Frontal cortex (tissue), 3 donors: ENCODE measurements at regions not wholly inside any gene's neighbourhood (a gene's known extent, or its start where the extent isn't known, plus 50 kb on each side); places are given as distances from the start of the nearest gene placed in this dataset.
A peak's percentile ranks its signal among the peaks of the same experiment; 100 is the strongest.
"Not testable (repeated sequence)": the region's sequence is repeated elsewhere in the genome, so short reads cannot be mapped to it uniquely, and the experiment has no call there.

ENCODE experiments used
- DNase-seq, 2 donors: peaks; one replicate each; pipeline ENCODE4 v3.0.0; 2012; ENCODE audit warnings: low spot score in 2 of 2
- FAIRE-seq: peaks from 2 replicates; lab custom pipeline; 2012; peaks lifted over from hg19 to GRCh38; lab: Jason Lieb, UNC
- donor health status: control.
- donor health status: control.
- donor health status: control.

DNA sequence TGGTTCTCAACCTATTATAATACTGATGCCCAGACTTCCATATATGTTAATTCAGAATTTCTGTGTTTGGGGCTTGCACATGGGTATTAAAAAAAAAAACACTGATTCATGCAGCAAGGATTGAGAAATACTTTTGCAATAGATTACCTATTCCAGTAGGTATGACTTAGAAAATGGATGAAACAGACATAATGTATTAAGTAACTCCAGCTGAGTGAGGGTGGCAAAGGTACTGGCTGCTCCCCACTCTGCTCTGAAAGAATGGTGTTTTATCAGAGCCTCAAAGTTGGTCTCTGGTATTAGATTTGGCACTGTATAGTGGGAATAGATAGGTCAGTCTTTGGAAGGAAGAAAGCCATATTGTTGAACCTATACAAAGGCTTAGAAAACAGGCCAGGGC, 234.3 kb upstream of the FOLH1 start:
- DNase-seq, result no peak
- no peak for FAIRE-seq

DNA sequence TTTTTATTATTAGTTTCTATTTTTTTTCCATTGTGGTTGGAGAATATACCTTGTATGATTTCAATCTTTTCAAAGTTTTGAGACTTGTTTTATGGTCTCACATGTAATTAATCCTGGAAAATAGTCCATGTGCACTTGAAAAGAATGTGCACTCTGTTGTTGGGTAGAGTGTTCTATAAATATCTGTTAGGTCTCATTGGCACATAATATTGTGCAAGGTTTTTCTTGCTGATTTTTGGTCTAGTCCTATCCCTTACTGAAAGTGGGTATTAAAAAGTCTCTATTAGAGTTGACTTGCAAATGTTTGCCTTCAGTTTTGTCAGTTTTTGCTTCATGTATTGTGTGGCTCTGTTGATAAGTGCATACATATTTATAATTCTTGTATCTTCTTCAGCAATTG, 231.5 kb upstream of the FOLH1 start:
- DNase-seq, FAIRE-seq: not testable (repeated sequence)

DNA sequence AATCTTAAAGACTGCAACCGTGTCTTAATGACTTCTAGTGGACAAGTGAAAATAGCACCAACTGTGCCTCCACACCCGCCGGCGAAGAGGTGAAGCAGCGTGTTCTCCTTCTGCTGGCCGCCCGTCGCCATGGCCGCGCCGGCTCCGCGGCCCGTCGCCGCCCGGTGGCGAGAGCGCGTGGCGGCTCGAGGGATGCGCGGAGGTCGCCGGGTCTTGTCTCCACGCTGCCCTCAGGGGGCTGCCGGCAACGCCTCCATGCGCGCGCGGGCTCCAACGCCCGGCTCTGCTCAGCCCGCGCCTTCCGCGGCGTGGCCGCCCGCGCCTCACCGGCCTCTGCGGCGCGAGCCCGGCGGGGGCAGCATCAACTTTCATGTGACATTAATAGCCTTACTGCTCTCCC, 225.9 kb upstream of the FOLH1 start:
- FAIRE-seq, DNase-seq: not testable (repeated sequence)

GRCh38 chr11:49432242-49432848, 223.9 kb upstream of the FOLH1 start:
- DNase-seq, result no peak
- no peak for FAIRE-seq

GRCh38 chr11:49424136-49424535, 215.7 kb upstream of the FOLH1 start:
- FAIRE-seq, result no peak
- no peak for DNase-seq

- FAIRE-seq, DNase-seq: not testable (repeated sequence)
Observed at GRCh38 chr11:49418877-49419276, 210.5 kb upstream of the FOLH1 start.

GRCh38 chr11:49405743-49406142, 197.3 kb upstream of the FOLH1 start:
- FAIRE-seq, result no peak

GRCh38 chr11:49395789-49396188, 187.4 kb upstream of the FOLH1 start:
- not testable (repeated sequence) for DNase-seq, FAIRE-seq

More at GRCh38 chr11:49405743-49406142, 197.3 kb upstream of the FOLH1 start:
- no peak for DNase-seq

- FAIRE-seq, DNase-seq: not testable (repeated sequence)
Observed at GRCh38 chr11:49390362-49390761, 182.0 kb upstream of the FOLH1 start.

GRCh38 chr11:49389149-49389548, 180.7 kb upstream of the FOLH1 start:
- not testable (repeated sequence) for FAIRE-seq

DNA sequence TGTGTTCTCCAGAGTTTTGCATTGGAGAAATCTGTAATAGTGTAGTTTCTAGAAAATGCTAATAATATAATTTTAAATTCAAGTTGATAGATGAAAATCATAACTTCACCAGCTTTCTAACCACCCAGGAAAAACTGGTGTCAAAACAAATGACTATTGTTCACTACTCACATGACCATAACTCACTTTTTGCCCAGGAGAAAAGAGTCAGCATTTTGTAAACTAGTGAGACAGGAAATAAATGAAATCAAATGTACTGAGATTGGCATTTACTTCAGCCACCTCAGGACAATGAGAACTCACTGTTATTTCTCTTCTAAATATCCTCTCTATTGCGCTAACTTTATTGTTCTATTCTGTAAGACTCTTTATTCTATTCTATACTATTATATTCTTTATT, 176.0 kb upstream of the FOLH1 start:
- DNase-seq, FAIRE-seq: not testable (repeated sequence)

More at GRCh38 chr11:49389149-49389548, 180.7 kb upstream of the FOLH1 start:
- not testable (repeated sequence) for DNase-seq

GRCh38 chr11:49377978-49378377, 169.6 kb upstream of the FOLH1 start:
- no peak for DNase-seq
- FAIRE-seq, result no peak

DNA sequence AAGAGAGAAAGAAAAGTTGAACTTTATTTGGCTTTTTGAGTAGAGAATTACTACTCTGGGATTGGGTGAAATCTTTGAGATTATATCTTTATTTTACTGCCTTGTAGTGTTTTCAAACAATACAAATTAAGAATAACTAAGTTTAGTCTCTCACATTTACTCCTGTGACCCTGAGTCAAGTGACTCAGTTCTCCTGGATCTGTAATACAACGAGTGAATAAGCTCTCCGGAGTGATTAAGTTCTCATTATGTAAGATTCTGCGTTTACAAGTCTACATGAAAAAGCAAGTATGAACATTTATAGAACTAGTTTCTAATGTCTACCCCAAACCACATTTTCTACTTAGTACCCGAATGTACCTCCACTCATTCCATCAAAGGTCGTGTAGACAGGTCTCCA, 165.5 kb upstream of the FOLH1 start:
- not testable (repeated sequence) for DNase-seq, FAIRE-seq

DNA sequence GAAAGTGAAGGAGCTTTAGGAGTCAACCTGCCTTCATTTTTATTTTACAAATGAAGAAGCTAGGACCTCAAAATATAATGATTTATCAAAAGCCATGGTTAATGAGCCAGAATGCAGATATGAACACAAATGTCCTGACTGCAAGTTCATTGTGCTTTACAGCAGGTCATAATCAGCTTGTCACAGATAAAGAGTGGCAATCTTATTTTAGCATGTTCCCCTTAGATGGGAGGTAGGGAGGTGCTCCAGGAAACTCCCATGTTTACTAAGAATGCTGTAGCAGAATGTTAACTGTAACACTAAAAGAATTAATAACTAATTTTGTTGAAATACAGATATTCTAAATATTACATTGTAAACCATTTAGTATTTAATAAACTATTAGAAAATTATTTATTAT, 165.0 kb upstream of the FOLH1 start:
- DNase-seq, result not testable (repeated sequence)
- FAIRE-seq, result peak; percentile 69

- DNase-seq, result not testable (repeated sequence)
Observed at GRCh38 chr11:49372137-49372536, 163.7 kb upstream of the FOLH1 start.

DNA sequence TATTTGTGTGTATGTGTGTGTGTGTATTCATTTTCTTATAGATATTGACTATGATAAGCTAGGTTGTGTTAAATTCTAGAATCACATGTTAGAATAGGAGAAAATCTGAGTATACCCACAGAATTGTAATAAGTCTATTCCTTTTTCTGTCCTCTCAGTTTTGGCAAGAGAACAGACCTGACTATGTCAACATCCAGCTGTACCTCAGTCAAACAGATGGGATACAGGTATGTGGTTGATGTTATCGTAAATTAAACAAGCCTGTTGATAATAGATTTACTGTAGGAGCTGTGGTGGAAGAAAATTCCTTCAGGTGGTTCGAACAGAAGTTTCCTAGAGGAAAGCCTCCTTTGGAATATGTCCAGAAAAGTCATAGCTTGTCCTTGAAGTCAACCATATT, 160.2 kb upstream of the FOLH1 start:
- not testable (repeated sequence) for DNase-seq
- peak; percentile 24 for FAIRE-seq

More at GRCh38 chr11:49372137-49372536, 163.7 kb upstream of the FOLH1 start:
- peak; percentile 75 for FAIRE-seq

GRCh38 chr11:49365375-49365774, 157.0 kb upstream of the FOLH1 start:
- DNase-seq, FAIRE-seq: not testable (repeated sequence)

DNA sequence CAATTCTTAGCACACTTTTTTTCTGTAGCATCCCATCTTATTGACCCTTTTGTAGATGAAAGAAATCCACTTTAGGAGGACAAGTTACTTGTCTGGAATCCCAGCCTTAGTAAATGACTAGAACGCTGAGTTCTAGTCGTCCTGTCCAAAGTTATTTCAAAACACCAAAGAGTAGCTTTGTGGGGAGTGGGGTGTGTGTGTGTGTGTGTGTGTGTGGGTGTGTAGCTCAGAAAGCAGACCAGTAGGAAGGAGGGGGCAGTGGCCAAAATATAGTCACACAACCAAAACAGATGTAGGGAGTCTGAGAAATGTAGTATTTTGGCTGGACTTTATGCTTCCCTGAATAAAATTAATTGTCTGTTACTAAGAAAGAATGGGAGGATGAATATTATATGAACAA, 154.6 kb upstream of the FOLH1 start:
- not testable (repeated sequence) for FAIRE-seq, DNase-seq

GRCh38 chr11:49354536-49354935, 146.1 kb upstream of the FOLH1 start:
- not testable (repeated sequence) for FAIRE-seq, DNase-seq

GRCh38 chr11:49352868-49353267, 144.5 kb upstream of the FOLH1 start:
- FAIRE-seq, DNase-seq: not testable (repeated sequence)

GRCh38 chr11:49346627-49347026, 138.2 kb upstream of the FOLH1 start:
- not testable (repeated sequence) for FAIRE-seq, DNase-seq
